ENCODE measurements at regions not wholly inside any gene's neighbourhood (a gene's known extent, or its start where the extent isn't known, plus 50 kb on each side); places are given as distances from the start of the nearest gene placed in this dataset.
A peak's percentile ranks its signal among the peaks of the same experiment; 100 is the strongest.

DNA sequence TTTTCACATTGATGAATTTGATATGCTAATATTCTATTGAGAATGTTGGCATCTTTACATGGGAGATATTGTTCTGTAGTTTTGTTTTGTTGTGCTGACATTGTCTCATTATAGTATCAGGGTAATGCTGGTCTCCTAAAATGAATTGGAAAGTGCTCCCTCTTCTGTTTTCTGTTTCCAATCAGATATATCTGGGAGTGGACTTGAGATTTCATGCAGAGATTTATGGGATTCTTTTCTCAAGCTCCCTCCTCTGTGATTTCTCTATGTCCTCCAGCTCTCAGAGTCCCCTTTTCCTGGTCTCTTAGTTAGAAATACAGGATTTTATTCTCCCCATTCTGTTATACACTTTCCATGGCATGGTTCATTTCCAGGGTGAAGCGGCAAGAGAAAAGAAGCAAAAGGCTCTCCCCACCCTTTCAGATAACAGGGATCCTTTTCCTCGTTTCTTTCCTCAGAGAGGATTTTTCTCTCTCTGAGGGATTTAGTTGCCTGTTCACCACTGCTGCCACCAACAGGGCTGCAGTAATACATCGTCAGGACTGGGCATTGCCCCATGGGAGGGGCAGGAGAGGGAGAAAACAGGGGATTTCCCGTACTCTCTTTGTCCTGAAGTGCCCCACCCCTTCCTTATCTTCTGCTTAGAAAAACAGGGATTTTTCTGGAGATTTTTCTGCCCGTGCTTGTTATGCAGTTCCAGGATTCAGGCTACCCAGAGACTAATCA lies 59.3 kb upstream of the STMND1 start:
- H2AFZ ChIP-seq: peak overlapping the region; percentile 50; the same call in 1 of the 2 replicates
- H3K4me3 ChIP-seq: peak overlapping the region; percentile 26; the same call in 1 of the 2 replicates
- peak overlapping the region; percentile 15; the same call in 1 of the 2 replicates for H3K4me2 ChIP-seq
- H3K27me3 Mint-ChIP-seq (ENCODE audit: insufficient read depth, low read depth, poor library complexity): peaks cover 3% of the 10 kb centered on the region
- peak overlapping the region; percentile 45; the same call in 1 of the 2 replicates for H3K27ac Mint-ChIP-seq
- H3K9me3 Mint-ChIP-seq: no peaks in the 10 kb centered on the region
- H3K4me3 Mint-ChIP-seq: peak overlapping the region; percentile 44; the same call in 2 of the 3 replicates
- no peaks in the 10 kb centered on the region for H3F3A ChIP-seq (replicated peaks; ENCODE audit: low read depth)
- H3K4me1 ChIP-seq (ENCODE audit: insufficient read depth): peaks cover 4% of the 10 kb centered on the region; the same call in 1 of the 2 replicates
- no peaks in the 10 kb centered on the region for H3K36me3 Mint-ChIP-seq (ENCODE audit: low read depth)
- peaks cover 9% of the 10 kb centered on the region; the same call in 2 of the 3 replicates for H3K4me1 Mint-ChIP-seq
- no peaks in the 10 kb centered on the region for H4K20me1 ChIP-seq (replicated peaks; ENCODE audit: insufficient read depth)
- H3K27me3 ChIP-seq (ENCODE audit: insufficient read depth): no peaks in the 10 kb centered on the region
- no peaks in the 10 kb centered on the region for H3K36me3 ChIP-seq (ENCODE audit: insufficient read depth)
- H3K27ac ChIP-seq (ENCODE audit: low read depth): no peak overlapping the region
- ATAC-seq: peak; percentile 100
- DNase-seq (ENCODE audit: low spot score): peak; percentile 85
- H3K79me2 ChIP-seq (replicated peaks; ENCODE audit: insufficient read depth): no peaks in the 10 kb centered on the region
- no peaks in the 10 kb centered on the region for H3K9me2 ChIP-seq (ENCODE audit: insufficient read depth)
- TF ChIP-seq, protein P1, sequence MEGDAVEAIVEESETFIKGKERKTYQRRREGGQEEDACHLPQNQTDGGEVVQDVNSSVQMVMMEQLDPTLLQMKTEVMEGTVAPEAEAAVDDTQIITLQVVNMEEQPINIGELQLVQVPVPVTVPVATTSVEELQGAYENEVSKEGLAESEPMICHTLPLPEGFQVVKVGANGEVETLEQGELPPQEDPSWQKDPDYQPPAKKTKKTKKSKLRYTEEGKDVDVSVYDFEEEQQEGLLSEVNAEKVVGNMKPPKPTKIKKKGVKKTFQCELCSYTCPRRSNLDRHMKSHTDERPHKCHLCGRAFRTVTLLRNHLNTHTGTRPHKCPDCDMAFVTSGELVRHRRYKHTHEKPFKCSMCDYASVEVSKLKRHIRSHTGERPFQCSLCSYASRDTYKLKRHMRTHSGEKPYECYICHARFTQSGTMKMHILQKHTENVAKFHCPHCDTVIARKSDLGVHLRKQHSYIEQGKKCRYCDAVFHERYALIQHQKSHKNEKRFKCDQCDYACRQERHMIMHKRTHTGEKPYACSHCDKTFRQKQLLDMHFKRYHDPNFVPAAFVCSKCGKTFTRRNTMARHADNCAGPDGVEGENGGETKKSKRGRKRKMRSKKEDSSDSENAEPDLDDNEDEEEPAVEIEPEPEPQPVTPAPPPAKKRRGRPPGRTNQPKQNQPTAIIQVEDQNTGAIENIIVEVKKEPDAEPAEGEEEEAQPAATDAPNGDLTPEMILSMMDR (conservative IDR thresholded peaks at IDR 0.05; ENCODE audit: low read depth in 2 of 2): peak; percentile 40 to 58
- TF ChIP-seq ZNF114 (CRISPR knock-in tag; IDR thresholded peaks at IDR 0.05) (no peak), CREB1 (CRISPR knock-in tag; IDR thresholded peaks at IDR 0.05; ENCODE audit: low read depth) (peak; percentile 61; the same call in 1 of the 2 replicates)

DNA sequence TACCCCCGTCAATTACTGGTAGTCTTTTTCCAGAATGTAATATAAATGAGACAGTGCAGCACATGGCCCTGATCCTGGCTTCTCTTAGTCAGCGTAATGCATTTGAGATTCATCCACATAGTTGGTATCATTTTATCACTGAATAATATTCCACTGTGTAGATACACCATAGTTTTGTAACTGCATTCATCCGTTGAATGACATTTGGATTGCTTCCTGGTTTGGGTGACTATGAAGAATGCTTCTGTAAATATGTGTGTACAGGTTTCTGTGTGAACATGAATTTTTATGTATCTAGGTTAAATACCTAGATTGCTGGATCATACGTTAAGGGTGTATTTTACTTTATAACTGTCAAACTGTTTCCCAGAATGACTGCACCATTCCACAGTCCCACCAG lies 62.6 kb upstream of the STMND1 start:
- Histone ChIP-seq H3K4me3 (no peak overlapping the region), H3K9me2 (ENCODE audit: insufficient read depth) (no peaks in the 10 kb centered on the region), H3K79me2 (replicated peaks; ENCODE audit: insufficient read depth) (no peaks in the 10 kb centered on the region), H3F3A (replicated peaks; ENCODE audit: low read depth) (no peaks in the 10 kb centered on the region), H2AFZ (no peak overlapping the region), H3K4me2 (no peak overlapping the region), H3K27ac (ENCODE audit: low read depth) (no peak overlapping the region), H3K27me3 (ENCODE audit: insufficient read depth) (no peaks in the 10 kb centered on the region), H3K4me1 (ENCODE audit: insufficient read depth) (peaks cover 4% of the 10 kb centered on the region; the same call in 1 of the 2 replicates), H3K36me3 (ENCODE audit: insufficient read depth) (no peaks in the 10 kb centered on the region), H4K20me1 (replicated peaks; ENCODE audit: insufficient read depth) (no peaks in the 10 kb centered on the region)
- no peak overlapping the region for H3K27ac Mint-ChIP-seq
- no peak overlapping the region for H3K4me3 Mint-ChIP-seq
- DNase-seq (ENCODE audit: low spot score) (no peak), ATAC-seq (no peak)
- H3K4me1 Mint-ChIP-seq: peaks cover 9% of the 10 kb centered on the region; the same call in 2 of the 3 replicates
- H3K9me3 Mint-ChIP-seq: no peaks in the 10 kb centered on the region
- no peaks in the 10 kb centered on the region for H3K36me3 Mint-ChIP-seq (ENCODE audit: low read depth)
- H3K27me3 Mint-ChIP-seq (ENCODE audit: insufficient read depth, low read depth, poor library complexity): peaks cover 3% of the 10 kb centered on the region
- TF ChIP-seq, protein P2, sequence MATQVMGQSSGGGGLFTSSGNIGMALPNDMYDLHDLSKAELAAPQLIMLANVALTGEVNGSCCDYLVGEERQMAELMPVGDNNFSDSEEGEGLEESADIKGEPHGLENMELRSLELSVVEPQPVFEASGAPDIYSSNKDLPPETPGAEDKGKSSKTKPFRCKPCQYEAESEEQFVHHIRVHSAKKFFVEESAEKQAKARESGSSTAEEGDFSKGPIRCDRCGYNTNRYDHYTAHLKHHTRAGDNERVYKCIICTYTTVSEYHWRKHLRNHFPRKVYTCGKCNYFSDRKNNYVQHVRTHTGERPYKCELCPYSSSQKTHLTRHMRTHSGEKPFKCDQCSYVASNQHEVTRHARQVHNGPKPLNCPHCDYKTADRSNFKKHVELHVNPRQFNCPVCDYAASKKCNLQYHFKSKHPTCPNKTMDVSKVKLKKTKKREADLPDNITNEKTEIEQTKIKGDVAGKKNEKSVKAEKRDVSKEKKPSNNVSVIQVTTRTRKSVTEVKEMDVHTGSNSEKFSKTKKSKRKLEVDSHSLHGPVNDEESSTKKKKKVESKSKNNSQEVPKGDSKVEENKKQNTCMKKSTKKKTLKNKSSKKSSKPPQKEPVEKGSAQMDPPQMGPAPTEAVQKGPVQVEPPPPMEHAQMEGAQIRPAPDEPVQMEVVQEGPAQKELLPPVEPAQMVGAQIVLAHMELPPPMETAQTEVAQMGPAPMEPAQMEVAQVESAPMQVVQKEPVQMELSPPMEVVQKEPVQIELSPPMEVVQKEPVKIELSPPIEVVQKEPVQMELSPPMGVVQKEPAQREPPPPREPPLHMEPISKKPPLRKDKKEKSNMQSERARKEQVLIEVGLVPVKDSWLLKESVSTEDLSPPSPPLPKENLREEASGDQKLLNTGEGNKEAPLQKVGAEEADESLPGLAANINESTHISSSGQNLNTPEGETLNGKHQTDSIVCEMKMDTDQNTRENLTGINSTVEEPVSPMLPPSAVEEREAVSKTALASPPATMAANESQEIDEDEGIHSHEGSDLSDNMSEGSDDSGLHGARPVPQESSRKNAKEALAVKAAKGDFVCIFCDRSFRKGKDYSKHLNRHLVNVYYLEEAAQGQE (IDR thresholded peaks at IDR 0.05; ENCODE audit: unreplicated experiment): no peak
- TF ChIP-seq POLR2AphosphoS5 (IDR thresholded peaks at IDR 0.05; ENCODE audit: low read depth) (no peak), NANOG (IDR thresholded peaks at IDR 0.05; ENCODE audit: borderline replicate concordance) (no peak), CREB1 (CRISPR knock-in tag; IDR thresholded peaks at IDR 0.05; ENCODE audit: low read depth) (no peak), STAT1 (IDR thresholded peaks at IDR 0.05; ENCODE audit: unreplicated experiment) (no peak), EZH2phosphoT487 (IDR thresholded peaks at IDR 0.05; ENCODE audit: unreplicated experiment) (no peak), JUNB (IDR thresholded peaks at IDR 0.05; ENCODE audit: unreplicated experiment) (no peak)

Data from GM23338 (cell line).